HG03045 (cell line): ENCODE measurements at regions not wholly inside any gene's neighbourhood (a gene's known extent, or its start where the extent isn't known, plus 50 kb on each side); places are given as distances from the start of the nearest gene placed in this dataset.
"Not testable (repeated sequence)": the region's sequence is repeated elsewhere in the genome, so short reads cannot be mapped to it uniquely, and the experiment has no call there.

Experiments used
- ATAC-seq: cut with Tn5 transposase; IDR thresholded peaks from one replicate; pipeline ENCODE4 v1.9.1; 2021; ENCODE audit warnings: mild to moderate bottlenecking, moderate library complexity; ENCODE audit not compliant: unreplicated experiment

GRCh38 chr11:24108609-24109008, 388.2 kb upstream of the LUZP2 start:
- ATAC-seq, result no peak

- no peak for ATAC-seq
Observed at GRCh38 chr11:24122291-24122690, 374.6 kb upstream of the LUZP2 start.

- ATAC-seq, result no peak
Observed at GRCh38 chr11:24124876-24125275, 372.0 kb upstream of the LUZP2 start.

- no peak for ATAC-seq
Observed at GRCh38 chr11:24131698-24132097, 365.2 kb upstream of the LUZP2 start.

GRCh38 chr11:24132471-24132870, 364.4 kb upstream of the LUZP2 start:
- no peak for ATAC-seq

- no peak for ATAC-seq
Observed at GRCh38 chr11:24134879-24135589, 361.8 kb upstream of the LUZP2 start.

- ATAC-seq, result no peak
Observed at GRCh38 chr11:24142062-24142461, 354.8 kb upstream of the LUZP2 start.

GRCh38 chr11:24145411-24145810, 351.4 kb upstream of the LUZP2 start:
- ATAC-seq, result no peak

GRCh38 chr11:24153337-24153736, 343.5 kb upstream of the LUZP2 start:
- ATAC-seq, result no peak

GRCh38 chr11:24155792-24156191, 341.1 kb upstream of the LUZP2 start:
- ATAC-seq, result no peak

GRCh38 chr11:24157316-24157715, 339.5 kb upstream of the LUZP2 start:
- ATAC-seq, result no peak

- no peak for ATAC-seq
Observed at GRCh38 chr11:24161587-24161986, 335.3 kb upstream of the LUZP2 start.

- ATAC-seq, result no peak
Observed at GRCh38 chr11:24163146-24163545, 333.7 kb upstream of the LUZP2 start.

GRCh38 chr11:24163841-24164240, 333.0 kb upstream of the LUZP2 start:
- no peak for ATAC-seq

GRCh38 chr11:24171869-24172268, 325.0 kb upstream of the LUZP2 start:
- ATAC-seq, result no peak

- ATAC-seq, result no peak
Observed at GRCh38 chr11:24181395-24182047, 315.3 kb upstream of the LUZP2 start.

GRCh38 chr11:24185535-24185934, 311.3 kb upstream of the LUZP2 start:
- not testable (repeated sequence) for ATAC-seq

- no peak for ATAC-seq
Observed at GRCh38 chr11:24196733-24197132, 300.1 kb upstream of the LUZP2 start.

GRCh38 chr11:24198481-24198880, 298.4 kb upstream of the LUZP2 start:
- ATAC-seq, result no peak

- no peak for ATAC-seq
Observed at GRCh38 chr11:24199461-24199860, 297.4 kb upstream of the LUZP2 start.

GRCh38 chr11:24206030-24206429, 290.8 kb upstream of the LUZP2 start:
- ATAC-seq, result no peak

GRCh38 chr11:24206511-24206910, 290.3 kb upstream of the LUZP2 start:
- ATAC-seq, result no peak

- no peak for ATAC-seq
Observed at GRCh38 chr11:24216488-24216887, 280.4 kb upstream of the LUZP2 start.
